Sigmoid colon (tissue), 6 donors: ENCODE measurements at regions not wholly inside any gene's neighbourhood (a gene's known extent, or its start where the extent isn't known, plus 50 kb on each side); places are given as distances from the start of the nearest gene placed in this dataset.

Experiments
- DNase-seq: peaks from one replicate; pipeline ENCODE4 v3.0.0-alpha.2; 2019
- H3K27ac ChIP-seq, 4 donors: fragments of 200-600 bp; sonication (generic); one replicate each; pipeline ENCODE4 v1.5.1; 2016 to 2019; ENCODE audit warnings: mild to moderate bottlenecking in 1 of 4
- H3K27me3 ChIP-seq, 3 donors: fragments of 200-600 bp; sonication (generic); one replicate each; pipeline ENCODE4 v1.5.1; 2019; ENCODE audit warnings: mild to moderate bottlenecking in 1 of 3
- H3K36me3 ChIP-seq, 4 donors: fragments of 200-600 bp; sonication (generic); one replicate each; pipeline ENCODE4 v1.5.1; 2016 to 2019
- H3K4me1 ChIP-seq, 4 donors: fragments of 200-600 bp; sonication (generic); one replicate each; pipeline ENCODE4 v1.5.1; 2017 to 2019
- H3K4me3 ChIP-seq, 4 donors: fragments of 200-600 bp; sonication (generic); one replicate each; pipeline ENCODE4 v1.5.1; 2017 to 2019; ENCODE audit warnings: mild to moderate bottlenecking in 2 of 4, moderate library complexity in 1 of 4
- H3K9me3 ChIP-seq, 4 donors: fragments of 200-600 bp in 3 of 4; sonication (generic) in 3 of 4; one replicate each; pipeline versions ENCODE4 v1.5.1 to v1.6.1; 2013 to 2019
- CTCF ChIP-seq, 4 experiments: fragments of 450-650 bp in 3 of 4; fragments of 200-600 bp in 1 of 4; IDR thresholded peaks; one replicate each; pipeline ENCODE4 v1.5.1; 2016 to 2019; ENCODE audit warnings: antibody characterized with exemption in 4 of 4, mild to moderate bottlenecking in 3 of 4, moderate library complexity in 2 of 4
- EP300 ChIP-seq, 4 donors: sonication (generic); formaldehyde crosslinking; IDR thresholded peaks; one replicate each; pipeline ENCODE4 v1.6.1; 2017; ENCODE audit warnings: antibody characterized with exemption in 4 of 4
- POLR2A ChIP-seq, 2 donors: fragments of 450-650 bp; IDR thresholded peaks; one replicate each; pipeline ENCODE4 v1.6.1; 2016; ENCODE audit warnings: antibody characterized with exemption in 2 of 2, mild to moderate bottlenecking in 2 of 2, moderate library complexity in 2 of 2
- POLR2AphosphoS5 ChIP-seq, 4 donors: sonication (generic); formaldehyde crosslinking; IDR thresholded peaks; one replicate each; pipeline ENCODE4 v1.6.1; 2017; ENCODE audit warnings: antibody characterized with exemption in 4 of 4
- WGBS, 2 donors: extraction: QIAGEN DNeasy Blood & Tissue Kit; methylation state at CpG; one replicate each; pipeline ENCODE4 v1.1.7; 2013; 5-methylcytosine and 5-hydroxymethylcytosine counted together
- intact Hi-C: fragments of 100-400 bp; cut with DNase I; formaldehyde crosslinking; loops from one replicate; pipeline ENCODE4 v1.15.1; 2023
- donor health status: healthy with polysubstance abuse.
- donor health status: healthy.

GRCh38 chr4:183390374-183390773, 54.1 kb upstream of the CDKN2AIP start:
- WGBS, 2 donors, result 70 to 87% methylated on average over 5 of the region's 5 CpGs

GRCh38 chr4:183391204-183391603, 53.2 kb upstream of the CDKN2AIP start:
- intact Hi-C loops, result no loop called here
- no peak overlapping the region for H3K27ac ChIP-seq
- peaks cover 0 to 10% (median 0%) of the 10 kb centered on the region in 3 donors for H3K27me3 ChIP-seq
- WGBS, 2 donors, result 13 to 45% methylated on average over 3 of the region's 3 CpGs
- no peaks in the 10 kb centered on the region for H3K36me3 ChIP-seq
- DNase-seq, result no peak
- H3K4me1 ChIP-seq, result no peaks in the 10 kb centered on the region
- H3K4me3 ChIP-seq, result no peak overlapping the region
- TF ChIP-seq POLR2AphosphoS5 (IDR thresholded peaks at IDR 0.05) (no peak), POLR2A (IDR thresholded peaks at IDR 0.05) (no peak), CTCF (IDR thresholded peaks at IDR 0.05) (no peak), EP300 (IDR thresholded peaks at IDR 0.05) (no peak)
- no peaks in the 10 kb centered on the region for H3K9me3 ChIP-seq

More at GRCh38 chr4:183390374-183390773, 54.1 kb upstream of the CDKN2AIP start:
- no peak for TF ChIP-seq POLR2A (IDR thresholded peaks at IDR 0.05)
- no peak for TF ChIP-seq POLR2AphosphoS5 (IDR thresholded peaks at IDR 0.05)
- TF ChIP-seq CTCF (IDR thresholded peaks at IDR 0.05), result no peak
- no peak for TF ChIP-seq EP300 (IDR thresholded peaks at IDR 0.05)
- no peaks in the 10 kb centered on the region for H3K4me1 ChIP-seq
- no peak overlapping the region for H3K27ac ChIP-seq
- H3K27me3 ChIP-seq, result peaks cover 0 to 10% (median 0%) of the 10 kb centered on the region in 3 donors
- no peaks in the 10 kb centered on the region for H3K36me3 ChIP-seq
- no peak overlapping the region for H3K4me3 ChIP-seq
- intact Hi-C loops, result no loop called here
- H3K9me3 ChIP-seq, result no peaks in the 10 kb centered on the region
- no peak for DNase-seq

- Histone ChIP-seq H3K36me3 (no peaks in the 10 kb centered on the region), H3K4me1 (no peaks in the 10 kb centered on the region), H3K27me3 (peaks cover 0 to 10% (median 0%) of the 10 kb centered on the region in 3 donors), H3K27ac (no peak overlapping the region), H3K4me3 (no peak overlapping the region), H3K9me3 (no peaks in the 10 kb centered on the region)
- no peak for TF ChIP-seq EP300 (IDR thresholded peaks at IDR 0.05)
- TF ChIP-seq POLR2AphosphoS5 (IDR thresholded peaks at IDR 0.05), result no peak
- no peak for TF ChIP-seq POLR2A (IDR thresholded peaks at IDR 0.05)
- no peak for TF ChIP-seq CTCF (IDR thresholded peaks at IDR 0.05)
- 69 to 85% methylated on average over 3 of the region's 3 CpGs for WGBS, 2 donors
- no peak for DNase-seq
- intact Hi-C loops, result no loop called here
Observed at GRCh38 chr4:183392377-183392776, 52.1 kb upstream of the CDKN2AIP start.

- no peak for DNase-seq
- peaks cover 0 to 6% (median 0%) of the 10 kb centered on the region in 3 donors for H3K27me3 ChIP-seq
- H3K36me3 ChIP-seq, result no peaks in the 10 kb centered on the region
- no peak overlapping the region for H3K27ac ChIP-seq
- no peak overlapping the region for H3K4me3 ChIP-seq
- H3K9me3 ChIP-seq, result no peaks in the 10 kb centered on the region
- intact Hi-C loops, result no loop called here
- H3K4me1 ChIP-seq, result peaks cover 0 to 9% (median 7%) of the 10 kb centered on the region in 4 donors
- TF ChIP-seq POLR2A (IDR thresholded peaks at IDR 0.05) (no peak), CTCF (IDR thresholded peaks at IDR 0.05) (no peak), POLR2AphosphoS5 (IDR thresholded peaks at IDR 0.05) (no peak), EP300 (IDR thresholded peaks at IDR 0.05) (no peak)
- 93 to 94% methylated on average over 5 of the region's 5 CpGs for WGBS, 2 donors
Observed at GRCh38 chr4:183393446-183393845, 51.0 kb upstream of the CDKN2AIP start.
